ENCODE measurements at regions not wholly inside any gene's neighbourhood (a gene's known extent, or its start where the extent isn't known, plus 50 kb on each side); places are given as distances from the start of the nearest gene placed in this dataset.

DNA sequence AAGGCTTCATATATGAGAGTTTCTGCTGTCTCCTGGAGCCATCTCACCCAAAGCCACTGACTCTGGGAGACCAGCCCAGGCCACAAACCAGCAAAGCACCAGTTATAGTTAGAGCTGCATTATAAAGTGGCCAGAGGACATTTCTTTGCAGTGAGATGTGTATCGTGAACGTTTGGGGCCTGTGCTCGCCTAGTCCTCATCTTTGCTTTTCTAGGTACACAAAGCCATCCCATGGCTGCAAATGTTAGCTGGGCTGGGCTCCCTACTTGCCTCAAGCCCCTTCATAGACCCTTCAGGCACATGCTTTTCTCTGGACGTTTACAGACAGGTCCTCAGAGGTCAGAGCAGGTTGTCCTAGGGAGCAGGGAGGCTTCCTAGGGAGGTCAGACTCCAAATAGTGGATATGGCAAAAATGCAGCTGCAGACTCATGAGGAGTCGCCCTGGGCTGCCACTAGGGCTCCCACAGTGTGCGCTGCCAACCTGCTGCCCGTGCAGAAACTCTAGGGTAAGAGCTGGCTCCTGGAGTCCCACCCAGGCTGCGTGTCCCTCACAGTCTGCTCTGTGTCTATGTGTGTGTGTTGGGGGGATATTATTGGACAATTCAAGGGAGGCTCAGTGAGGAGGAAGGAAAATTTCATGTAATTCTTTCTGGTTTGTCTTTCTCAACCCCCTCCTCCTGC is 141.0 kb downstream of the RPIA start:
- no peak for DNase-seq (ENCODE audit: low read depth)
- TF ChIP-seq, protein P1, sequence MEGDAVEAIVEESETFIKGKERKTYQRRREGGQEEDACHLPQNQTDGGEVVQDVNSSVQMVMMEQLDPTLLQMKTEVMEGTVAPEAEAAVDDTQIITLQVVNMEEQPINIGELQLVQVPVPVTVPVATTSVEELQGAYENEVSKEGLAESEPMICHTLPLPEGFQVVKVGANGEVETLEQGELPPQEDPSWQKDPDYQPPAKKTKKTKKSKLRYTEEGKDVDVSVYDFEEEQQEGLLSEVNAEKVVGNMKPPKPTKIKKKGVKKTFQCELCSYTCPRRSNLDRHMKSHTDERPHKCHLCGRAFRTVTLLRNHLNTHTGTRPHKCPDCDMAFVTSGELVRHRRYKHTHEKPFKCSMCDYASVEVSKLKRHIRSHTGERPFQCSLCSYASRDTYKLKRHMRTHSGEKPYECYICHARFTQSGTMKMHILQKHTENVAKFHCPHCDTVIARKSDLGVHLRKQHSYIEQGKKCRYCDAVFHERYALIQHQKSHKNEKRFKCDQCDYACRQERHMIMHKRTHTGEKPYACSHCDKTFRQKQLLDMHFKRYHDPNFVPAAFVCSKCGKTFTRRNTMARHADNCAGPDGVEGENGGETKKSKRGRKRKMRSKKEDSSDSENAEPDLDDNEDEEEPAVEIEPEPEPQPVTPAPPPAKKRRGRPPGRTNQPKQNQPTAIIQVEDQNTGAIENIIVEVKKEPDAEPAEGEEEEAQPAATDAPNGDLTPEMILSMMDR (IDR thresholded peaks at IDR 0.05; ENCODE audit: insufficient read depth, low read depth, low read length, missing control alignments): no peak

DNA sequence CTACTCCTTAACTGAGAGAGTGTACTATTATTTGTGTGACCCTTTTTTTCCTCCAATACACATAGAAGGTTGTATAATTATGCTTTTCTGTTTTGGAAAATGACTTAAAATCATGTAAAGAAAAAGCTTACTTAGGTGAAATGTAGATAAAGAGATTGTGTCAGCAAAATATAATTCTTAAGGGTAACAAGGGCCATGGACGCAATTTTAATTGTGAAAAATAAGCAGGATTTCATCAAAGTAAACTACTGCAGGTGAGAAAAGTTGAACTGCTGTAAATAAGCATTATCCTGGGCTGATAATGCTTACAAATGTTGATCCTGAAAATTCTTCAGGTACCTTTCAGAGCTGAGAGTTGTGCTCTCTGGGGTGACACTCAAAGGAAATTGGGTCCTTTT is 141.5 kb downstream of the RPIA start:
- TF ChIP-seq, protein P1 (IDR thresholded peaks at IDR 0.05; ENCODE audit: insufficient read depth, low read depth, low read length, missing control alignments): no peak
- no peak for DNase-seq (ENCODE audit: low read depth)
- H3K4me3 ChIP-seq (ENCODE audit: low read length): no peak overlapping the region

More for the DNA sequence above, 141.0 kb downstream of the RPIA start:
- no peak overlapping the region for H3K4me3 ChIP-seq (ENCODE audit: low read length)

DNA sequence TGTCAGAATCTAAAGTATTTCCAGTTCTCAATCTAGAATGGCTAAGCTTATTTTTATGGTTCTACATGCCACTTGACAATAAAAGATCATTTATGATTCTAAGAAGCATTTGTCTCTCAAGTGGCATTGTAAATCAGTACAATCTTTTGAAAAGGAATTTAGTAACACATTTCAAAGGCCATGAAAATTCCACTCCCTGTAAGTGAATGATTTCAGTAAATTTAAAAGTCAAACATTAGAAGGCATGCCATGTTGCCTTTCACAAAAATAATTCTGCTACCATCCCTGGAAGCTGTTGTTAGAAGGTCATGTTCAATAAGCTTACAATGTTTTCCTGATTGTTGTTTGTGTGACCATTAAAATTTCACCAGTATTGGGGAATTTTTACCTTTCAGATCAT is 142.9 kb downstream of the RPIA start:
- no peak for DNase-seq (ENCODE audit: low read depth)
- H3K4me3 ChIP-seq (ENCODE audit: low read length): no peak overlapping the region
- TF ChIP-seq, protein P1 (IDR thresholded peaks at IDR 0.05; ENCODE audit: insufficient read depth, low read depth, low read length, missing control alignments): no peak

DNA sequence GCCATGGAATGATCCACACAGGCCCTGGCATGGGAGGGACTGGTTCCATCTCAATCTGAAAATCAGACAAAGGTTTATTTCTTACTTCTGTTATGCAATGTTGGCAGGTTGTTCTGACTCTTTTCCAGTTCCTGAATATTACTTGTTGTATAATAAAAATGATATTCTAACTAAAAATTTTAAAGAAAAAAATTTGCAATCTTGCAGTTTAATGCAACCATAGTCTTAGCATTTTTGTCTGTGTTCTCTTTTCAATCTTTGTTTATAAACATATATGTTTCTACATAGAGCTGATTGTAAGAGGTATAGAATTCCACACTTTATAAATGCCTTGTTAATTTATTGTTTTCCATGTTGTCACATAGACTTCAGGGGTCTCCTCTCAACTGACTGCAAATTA is 143.4 kb downstream of the RPIA start:
- H3K4me3 ChIP-seq (ENCODE audit: low read length): no peak overlapping the region
- DNase-seq (ENCODE audit: low read depth): no peak
- TF ChIP-seq, protein P1 (IDR thresholded peaks at IDR 0.05; ENCODE audit: insufficient read depth, low read depth, low read length, missing control alignments): no peak

DNA sequence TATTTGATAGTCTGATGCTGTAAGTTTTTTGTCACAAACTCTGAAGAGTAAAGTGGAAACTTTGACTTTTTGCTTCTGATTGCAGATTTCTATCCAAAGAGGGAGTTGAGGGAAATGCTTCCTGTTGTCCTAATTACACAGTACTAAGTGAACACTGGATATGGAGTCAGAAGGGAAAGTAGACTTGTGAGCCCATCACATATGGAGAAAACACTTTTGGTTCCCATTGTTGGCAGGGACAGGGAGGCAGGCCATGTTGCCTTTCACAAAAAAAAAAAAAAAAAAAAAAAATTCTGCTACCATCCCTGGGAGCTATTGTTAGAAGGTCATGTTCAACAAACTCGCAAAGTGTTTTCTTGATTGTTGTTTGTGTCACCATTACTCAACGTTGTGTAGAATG is 144.3 kb downstream of the RPIA start:
- H3K4me3 ChIP-seq (ENCODE audit: low read length): no peak overlapping the region
- TF ChIP-seq, protein P1 (IDR thresholded peaks at IDR 0.05; ENCODE audit: insufficient read depth, low read depth, low read length, missing control alignments): no peak
- no peak for DNase-seq (ENCODE audit: low read depth)

DNA sequence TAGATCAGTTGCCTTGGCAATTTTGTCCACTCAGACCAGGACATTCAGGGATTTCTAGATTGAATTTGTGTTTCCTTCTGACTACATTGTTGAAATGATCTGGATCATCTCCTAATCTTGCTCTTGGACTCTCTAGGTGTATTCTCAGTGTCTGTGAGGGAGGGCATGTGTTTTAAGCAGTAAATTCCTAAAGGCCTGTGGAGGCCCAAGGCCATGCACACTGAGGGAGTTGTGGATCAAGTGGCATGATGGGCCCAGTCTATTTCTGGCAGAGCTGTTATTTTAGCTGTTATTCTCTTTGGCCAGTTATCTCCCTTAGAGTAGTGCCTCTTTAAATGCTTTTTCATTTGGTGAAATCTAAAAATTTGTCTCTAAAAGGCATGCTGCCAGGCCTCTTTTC is 144.9 kb downstream of the RPIA start:
- TF ChIP-seq, protein P1 (IDR thresholded peaks at IDR 0.05; ENCODE audit: insufficient read depth, low read depth, low read length, missing control alignments): no peak

DNA sequence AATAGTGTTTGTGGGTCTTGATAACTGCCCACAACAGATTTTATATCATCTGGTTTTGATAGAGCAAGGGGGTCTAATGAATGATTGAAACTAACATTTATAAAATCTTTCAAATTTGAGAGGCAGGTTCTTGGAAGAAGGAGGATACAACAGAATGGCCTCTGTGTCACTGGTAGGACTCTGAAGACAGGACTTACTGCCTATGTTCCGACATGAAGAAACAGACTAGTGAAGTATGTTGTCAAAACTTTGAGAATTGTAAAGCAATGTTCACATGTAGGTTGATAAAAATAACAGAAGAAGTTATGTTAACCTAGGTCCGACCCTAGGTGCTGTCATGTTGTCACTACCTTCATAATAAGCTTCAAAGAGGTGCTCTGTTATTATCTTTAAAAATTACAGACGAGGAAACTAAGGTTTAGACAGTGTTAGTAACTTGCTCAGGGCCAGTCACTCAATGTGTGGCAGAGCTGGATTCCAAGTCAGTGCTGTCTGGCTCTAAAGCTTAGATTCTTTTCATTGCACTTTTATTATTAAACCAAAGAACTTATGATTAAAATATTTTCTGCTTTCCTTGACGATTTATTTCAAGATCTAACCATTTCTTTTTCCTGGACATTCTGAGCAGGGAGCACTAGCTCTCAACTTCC is 146.2 kb downstream of the RPIA start:
- TF ChIP-seq, protein P1 (IDR thresholded peaks at IDR 0.05; ENCODE audit: insufficient read depth, low read depth, low read length, missing control alignments): no peak
- H3K4me3 ChIP-seq (ENCODE audit: low read length): no peak overlapping the region

More for the DNA sequence above, 144.9 kb downstream of the RPIA start:
- no peak overlapping the region for H3K4me3 ChIP-seq (ENCODE audit: low read length)
- no peak for DNase-seq (ENCODE audit: low read depth)

More for the DNA sequence above, 146.2 kb downstream of the RPIA start:
- no peak for DNase-seq (ENCODE audit: low read depth)
